Hepatocyte (in vitro differentiated cells): ENCODE measurements at regions not wholly inside any gene's neighbourhood (a gene's known extent, or its start where the extent isn't known, plus 50 kb on each side); places are given as distances from the start of the nearest gene placed in this dataset.

Experiments
- EZH2 ChIP-seq: fragments of 200-600 bp; sonication (generic); IDR thresholded peaks from 2 replicates; pipeline ENCODE4 v1.6.1; 2016; ENCODE audit warnings: antibody characterized with exemption, mild to moderate bottlenecking, borderline replicate concordance
- EZH2phosphoT487 ChIP-seq: fragments of 200-600 bp; sonication (generic); IDR thresholded peaks from one replicate; pipeline ENCODE4 v1.6.1; 2018; ENCODE audit warnings: antibody characterized with exemption, mild to moderate bottlenecking, low read depth, moderate library complexity; ENCODE audit not compliant: unreplicated experiment, severe bottlenecking
- TF ChIP-seq, protein P1 (sequence below): fragments of 200-600 bp; sonication (generic); IDR thresholded peaks from 2 replicates; pipeline ENCODE4 v1.5.1; 2016; ENCODE audit warnings: antibody characterized with exemption, mild to moderate bottlenecking; ENCODE audit not compliant: poor library complexity

DNA sequence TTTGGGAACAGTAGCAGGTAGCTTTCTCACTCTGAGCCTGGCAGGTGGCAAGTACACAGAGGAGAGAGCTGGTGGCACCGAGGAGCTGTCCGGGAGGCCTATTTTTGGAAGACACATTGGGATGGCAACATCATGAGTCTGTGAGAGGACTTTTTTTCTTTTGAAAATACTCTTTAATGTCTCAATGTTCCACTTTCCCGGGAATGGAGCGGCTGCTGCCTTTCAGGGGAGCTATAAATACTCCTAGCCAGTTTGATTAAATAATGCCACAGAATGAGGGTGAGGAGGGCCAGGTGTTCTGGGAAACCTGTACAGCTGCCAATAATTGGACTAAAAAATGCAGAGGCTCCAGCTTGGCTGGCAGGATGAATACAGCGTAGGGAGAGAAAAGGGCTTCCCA is 93.3 kb upstream of the COG2 start:
- TF ChIP-seq, protein P1, sequence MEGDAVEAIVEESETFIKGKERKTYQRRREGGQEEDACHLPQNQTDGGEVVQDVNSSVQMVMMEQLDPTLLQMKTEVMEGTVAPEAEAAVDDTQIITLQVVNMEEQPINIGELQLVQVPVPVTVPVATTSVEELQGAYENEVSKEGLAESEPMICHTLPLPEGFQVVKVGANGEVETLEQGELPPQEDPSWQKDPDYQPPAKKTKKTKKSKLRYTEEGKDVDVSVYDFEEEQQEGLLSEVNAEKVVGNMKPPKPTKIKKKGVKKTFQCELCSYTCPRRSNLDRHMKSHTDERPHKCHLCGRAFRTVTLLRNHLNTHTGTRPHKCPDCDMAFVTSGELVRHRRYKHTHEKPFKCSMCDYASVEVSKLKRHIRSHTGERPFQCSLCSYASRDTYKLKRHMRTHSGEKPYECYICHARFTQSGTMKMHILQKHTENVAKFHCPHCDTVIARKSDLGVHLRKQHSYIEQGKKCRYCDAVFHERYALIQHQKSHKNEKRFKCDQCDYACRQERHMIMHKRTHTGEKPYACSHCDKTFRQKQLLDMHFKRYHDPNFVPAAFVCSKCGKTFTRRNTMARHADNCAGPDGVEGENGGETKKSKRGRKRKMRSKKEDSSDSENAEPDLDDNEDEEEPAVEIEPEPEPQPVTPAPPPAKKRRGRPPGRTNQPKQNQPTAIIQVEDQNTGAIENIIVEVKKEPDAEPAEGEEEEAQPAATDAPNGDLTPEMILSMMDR = no peak
- TF ChIP-seq EZH2phosphoT487 (no peak), EZH2 (no peak)
